Parathyroid adenoma (tissue), 2 donors: ENCODE measurements at regions not wholly inside any gene's neighbourhood (a gene's known extent, or its start where the extent isn't known, plus 50 kb on each side); places are given as distances from the start of the nearest gene placed in this dataset.

ENCODE experiments used
- H2AFZ ChIP-seq: fragments of 300-600 bp; sonication (generic); one replicate; pipeline ENCODE4 v1.7.0; 2017; ENCODE audit warnings: antibody characterized with exemption, mild to moderate bottlenecking
- H3K27ac ChIP-seq: fragments of 300-600 bp; sonication (generic); one replicate; pipeline ENCODE4 v1.7.0; 2017
- H3K27me3 ChIP-seq: fragments of 300-600 bp; sonication (generic); one replicate; pipeline ENCODE4 v1.7.0; 2017; ENCODE audit warnings: low read length; ENCODE audit not compliant: control insufficient read depth, insufficient read depth
- H3K36me3 ChIP-seq: fragments of 300-600 bp; sonication (generic); one replicate; pipeline ENCODE4 v1.7.0; 2017; ENCODE audit warnings: low read length; ENCODE audit not compliant: control insufficient read depth, insufficient read depth
- H3K4me1 ChIP-seq: fragments of 300-600 bp; sonication (generic); one replicate; pipeline ENCODE4 v1.7.0; 2017; ENCODE audit warnings: control low read depth
- H3K4me2 ChIP-seq: fragments of 300-600 bp; sonication (generic); one replicate; pipeline ENCODE4 v1.7.0; 2017; ENCODE audit warnings: low read length
- H3K4me3 ChIP-seq: fragments of 300-600 bp; sonication (generic); one replicate; pipeline ENCODE4 v1.7.0; 2017; ENCODE audit warnings: low read depth, low read length
- H3K79me2 ChIP-seq: fragments of 300-600 bp; sonication (generic); one replicate; pipeline ENCODE4 v1.7.0; 2017; ENCODE audit warnings: control low read depth
- H3K9ac ChIP-seq: fragments of 300-600 bp; sonication (generic); one replicate; pipeline ENCODE4 v1.7.0; 2017; ENCODE audit warnings: mild to moderate bottlenecking
- H3K9me3 ChIP-seq: fragments of 300-600 bp; sonication (generic); one replicate; pipeline ENCODE4 v1.7.0; 2017; ENCODE audit warnings: low read length; ENCODE audit not compliant: control insufficient read depth
- CTCF ChIP-seq: fragments of 300-600 bp; sonication (generic); IDR thresholded peaks from one replicate; pipeline ENCODE4 v1.7.0; 2017; ENCODE audit warnings: antibody characterized with exemption, mild to moderate bottlenecking
- donor health status: primary hyperparathyroidism.

- no peak for TF ChIP-seq CTCF
- no peaks in the 10 kb centered on the region for H3K9me3 ChIP-seq
Observed at GRCh38 chr11:116404462-116404798, 368.4 kb downstream of the BUD13 start.

GRCh38 chr11:116403794-116404461 lies 368.9 kb downstream of the BUD13 start:
- no peak for TF ChIP-seq CTCF
- H3K36me3 ChIP-seq: no peaks in the 10 kb centered on the region
- H2AFZ ChIP-seq: no peak overlapping the region

More at GRCh38 chr11:116404462-116404798, 368.4 kb downstream of the BUD13 start:
- Histone ChIP-seq H3K4me2 (no peak overlapping the region), H3K9ac (no peak overlapping the region), H2AFZ (no peak overlapping the region), H3K27ac (no peak overlapping the region), H3K4me3 (no peak overlapping the region), H3K4me1 (no peaks in the 10 kb centered on the region), H3K79me2 (no peaks in the 10 kb centered on the region), H3K36me3 (no peaks in the 10 kb centered on the region), H3K27me3 (no peaks in the 10 kb centered on the region)

GRCh38 chr11:116400081-116400480 lies 372.7 kb downstream of the BUD13 start:
- Histone ChIP-seq H3K27me3 (no peaks in the 10 kb centered on the region), H2AFZ (no peak overlapping the region), H3K4me1 (no peaks in the 10 kb centered on the region), H3K9me3 (no peaks in the 10 kb centered on the region), H3K36me3 (no peaks in the 10 kb centered on the region), H3K4me3 (no peak overlapping the region), H3K4me2 (no peak overlapping the region), H3K9ac (no peak overlapping the region), H3K79me2 (no peaks in the 10 kb centered on the region), H3K27ac (no peak overlapping the region)
- TF ChIP-seq CTCF: no peak

More at GRCh38 chr11:116403794-116404461, 368.9 kb downstream of the BUD13 start:
- Histone ChIP-seq H3K9ac (no peak overlapping the region), H3K79me2 (no peaks in the 10 kb centered on the region), H3K4me2 (no peak overlapping the region), H3K4me3 (no peak overlapping the region), H3K9me3 (no peaks in the 10 kb centered on the region), H3K27me3 (no peaks in the 10 kb centered on the region), H3K27ac (no peak overlapping the region), H3K4me1 (no peaks in the 10 kb centered on the region)

- no peak for TF ChIP-seq CTCF
Observed at GRCh38 chr11:116397602-116398084, 375.1 kb downstream of the BUD13 start.

GRCh38 chr11:116396331-116396730 lies 376.5 kb downstream of the BUD13 start:
- no peak for TF ChIP-seq CTCF
- Histone ChIP-seq H3K27ac (no peak overlapping the region), H3K36me3 (no peaks in the 10 kb centered on the region), H3K4me2 (no peak overlapping the region), H3K4me3 (no peak overlapping the region), H3K9ac (no peak overlapping the region), H3K27me3 (no peaks in the 10 kb centered on the region), H2AFZ (no peak overlapping the region), H3K4me1 (no peaks in the 10 kb centered on the region), H3K79me2 (no peaks in the 10 kb centered on the region), H3K9me3 (no peaks in the 10 kb centered on the region)

More at GRCh38 chr11:116397602-116398084, 375.1 kb downstream of the BUD13 start:
- Histone ChIP-seq H3K27me3 (no peaks in the 10 kb centered on the region), H3K79me2 (no peaks in the 10 kb centered on the region), H3K4me2 (no peak overlapping the region), H3K4me3 (no peak overlapping the region), H3K36me3 (no peaks in the 10 kb centered on the region), H3K4me1 (no peaks in the 10 kb centered on the region), H3K9ac (no peak overlapping the region), H3K27ac (no peak overlapping the region), H3K9me3 (no peaks in the 10 kb centered on the region), H2AFZ (no peak overlapping the region)
